ENCODE measurements at regions not wholly inside any gene's neighbourhood (a gene's known extent, or its start where the extent isn't known, plus 50 kb on each side); places are given as distances from the start of the nearest gene placed in this dataset.

GRCh38 chr7:41051535-41051934, 651.4 kb downstream of the INHBA start:
- no peak for TF ChIP-seq CTCF (IDR thresholded peaks at IDR 0.05)
- no peak for TF ChIP-seq POLR2A (IDR thresholded peaks at IDR 0.05)
